Fibroblast of skin of back (primary cell): ENCODE measurements at regions not wholly inside any gene's neighbourhood (a gene's known extent, or its start where the extent isn't known, plus 50 kb on each side); places are given as distances from the start of the nearest gene placed in this dataset.
"Not testable (repeated sequence)": the region's sequence is repeated elsewhere in the genome, so short reads cannot be mapped to it uniquely, and the experiment has no call there.

Experiments
- DNase-seq: peaks from one replicate; pipeline ENCODE4 v3.0.0-alpha.2; 2013

- DNase-seq = no peak
Measured at GRCh38 chr6:22349051-22349450, 52.2 kb upstream of the PRL start.

GRCh38 chr6:22349528-22349927 lies 52.7 kb upstream of the PRL start:
- no peak for DNase-seq

DNA sequence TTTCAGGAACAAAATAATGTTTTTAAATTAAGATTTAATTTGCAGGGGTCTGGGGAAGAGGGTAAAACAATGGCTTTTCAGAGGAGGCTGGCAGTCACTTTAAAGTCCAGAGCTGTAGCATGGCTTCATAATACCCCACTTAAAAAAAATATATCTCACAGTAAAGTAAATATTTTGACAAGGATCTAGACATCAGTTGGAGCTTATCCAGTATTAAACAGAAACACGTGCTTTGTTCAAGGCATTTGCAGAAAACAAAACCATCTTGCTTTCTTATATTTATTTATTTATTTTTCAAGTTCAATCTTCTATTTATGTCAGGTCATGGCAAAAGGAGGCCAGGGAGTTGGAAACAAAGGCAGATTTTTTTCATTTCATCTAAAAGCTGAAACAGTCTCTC lies 53.3 kb upstream of the PRL start:
- peak; percentile 69 for DNase-seq

DNA sequence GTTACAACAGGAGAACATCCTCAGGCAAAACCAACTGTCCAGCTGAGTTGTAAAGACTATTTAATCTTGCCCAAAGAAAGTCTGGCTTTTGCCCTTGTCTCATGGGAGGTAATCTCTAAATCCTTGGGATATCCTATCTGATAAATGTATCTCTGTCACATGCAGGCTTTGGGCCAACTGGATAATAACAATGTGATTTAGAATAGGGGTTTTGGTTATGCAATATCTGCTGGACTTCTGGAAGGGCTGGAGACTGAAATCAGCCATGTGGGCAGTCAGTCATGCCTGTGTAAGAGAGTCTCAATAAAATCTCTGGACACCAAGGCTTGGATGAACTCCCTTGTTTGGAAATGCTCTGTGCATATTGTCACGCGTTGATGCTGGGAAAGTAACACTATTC lies 56.3 kb upstream of the PRL start:
- DNase-seq = no peak

DNA sequence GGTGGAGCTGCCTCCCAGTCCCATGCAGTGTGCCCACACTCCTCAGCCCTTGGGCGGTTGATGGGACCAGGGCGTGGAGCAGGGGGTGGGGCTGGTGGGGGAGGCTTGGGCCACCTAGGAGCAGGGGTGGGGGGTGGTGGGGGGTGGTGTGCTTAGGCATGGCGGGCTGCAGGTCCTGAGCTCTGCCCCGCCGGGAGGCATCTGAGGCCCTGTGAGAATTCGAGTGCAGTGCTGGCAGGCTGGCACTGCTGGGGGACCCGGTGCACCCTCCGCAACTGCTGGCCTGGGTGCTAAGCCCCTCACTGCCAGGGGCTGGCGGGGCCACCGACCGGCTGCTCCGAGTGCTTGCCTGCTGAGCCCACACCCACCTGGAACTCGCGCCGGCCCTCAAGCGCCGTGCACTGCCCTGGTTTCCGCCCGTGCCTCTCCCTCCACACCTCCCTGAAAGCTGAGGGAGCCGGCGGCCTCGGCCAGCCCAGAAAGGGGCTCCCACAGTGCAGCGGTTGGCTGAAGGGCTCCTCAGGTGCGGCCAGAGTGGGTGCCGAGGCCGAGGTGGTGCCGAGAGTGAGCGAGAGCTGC lies 59.6 kb upstream of the PRL start:
- DNase-seq = no peak

- DNase-seq = no peak
Measured at GRCh38 chr6:22357724-22358189, 60.9 kb upstream of the PRL start.

GRCh38 chr6:22361576-22361975 lies 64.7 kb upstream of the PRL start:
- DNase-seq = no peak

- no peak for DNase-seq
Measured at GRCh38 chr6:22362361-22362760, 65.5 kb upstream of the PRL start.

GRCh38 chr6:22363166-22363713 lies 66.4 kb upstream of the PRL start:
- no peak for DNase-seq

GRCh38 chr6:22363714-22364239 lies 66.9 kb upstream of the PRL start:
- peak; percentile 41 for DNase-seq

GRCh38 chr6:22364306-22364705 lies 67.5 kb upstream of the PRL start:
- peak; percentile 71 for DNase-seq

- no peak for DNase-seq
Measured at GRCh38 chr6:22366214-22366613, 69.4 kb upstream of the PRL start.

DNA sequence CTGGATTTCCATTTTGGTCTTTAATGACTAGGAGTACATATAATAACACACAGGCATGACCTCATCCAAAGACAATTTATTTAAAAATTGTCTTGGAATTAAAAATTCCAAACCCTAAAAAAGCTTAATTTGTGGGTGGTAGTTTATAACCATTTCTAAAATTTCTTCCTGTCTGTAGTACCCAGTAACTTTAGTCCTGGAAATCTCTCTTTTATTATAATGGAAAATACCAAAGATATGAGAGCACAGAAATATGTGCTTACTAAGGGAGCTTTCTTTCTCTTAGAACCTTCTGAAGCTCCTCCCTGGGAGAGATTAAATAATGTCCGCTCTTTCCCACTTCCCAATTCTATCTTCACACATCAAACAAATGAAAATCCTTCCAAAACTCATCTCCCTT lies 70.5 kb upstream of the PRL start:
- DNase-seq = peak; percentile 76

DNA sequence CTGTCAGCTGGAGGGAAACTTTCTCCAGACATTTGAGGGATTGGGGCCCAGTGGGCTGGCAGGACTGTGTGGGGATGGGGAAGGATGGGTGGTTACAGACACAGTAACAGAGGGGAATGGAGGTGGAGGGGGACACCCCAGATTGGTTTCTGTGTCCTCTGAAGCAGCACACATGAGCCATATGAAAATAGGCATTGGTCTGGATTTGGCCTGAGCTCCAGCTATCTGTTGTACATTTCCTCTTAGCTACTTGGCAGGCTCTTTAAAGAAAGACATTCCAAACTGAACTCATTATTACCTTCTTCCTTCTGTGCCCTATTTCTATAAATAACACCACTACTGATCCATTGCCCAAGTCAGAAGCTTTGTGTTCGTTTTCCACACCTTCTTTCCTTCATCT lies 72.0 kb upstream of the PRL start:
- DNase-seq = no peak

GRCh38 chr6:22372922-22373321 lies 76.1 kb upstream of the PRL start:
- no peak for DNase-seq

- not testable (repeated sequence) for DNase-seq
Measured at GRCh38 chr6:22374950-22375349, 78.1 kb upstream of the PRL start.

GRCh38 chr6:22376293-22376692 lies 79.5 kb upstream of the PRL start:
- not testable (repeated sequence) for DNase-seq

GRCh38 chr6:22378536-22378935 lies 81.7 kb upstream of the PRL start:
- DNase-seq = not testable (repeated sequence)

DNA sequence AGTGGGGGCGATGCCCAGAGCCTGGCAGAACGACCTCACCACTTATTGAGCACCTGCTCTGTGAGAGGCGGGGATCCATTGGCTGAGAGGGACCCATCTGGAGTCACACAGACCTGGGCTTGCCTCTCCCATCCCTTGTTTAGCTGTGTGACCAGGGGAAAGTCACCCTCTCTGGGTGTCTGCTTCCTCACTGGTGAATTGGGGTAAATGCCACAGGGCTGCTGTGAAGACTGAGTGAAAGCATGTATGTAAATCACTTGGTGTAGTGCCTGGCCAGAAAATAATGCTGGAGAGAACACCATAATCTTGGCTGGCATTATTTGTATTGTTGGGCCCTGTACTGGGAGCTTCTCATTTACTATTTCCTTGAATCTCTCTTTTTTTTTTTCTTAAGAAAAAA lies 83.4 kb upstream of the PRL start:
- no peak for DNase-seq

DNA sequence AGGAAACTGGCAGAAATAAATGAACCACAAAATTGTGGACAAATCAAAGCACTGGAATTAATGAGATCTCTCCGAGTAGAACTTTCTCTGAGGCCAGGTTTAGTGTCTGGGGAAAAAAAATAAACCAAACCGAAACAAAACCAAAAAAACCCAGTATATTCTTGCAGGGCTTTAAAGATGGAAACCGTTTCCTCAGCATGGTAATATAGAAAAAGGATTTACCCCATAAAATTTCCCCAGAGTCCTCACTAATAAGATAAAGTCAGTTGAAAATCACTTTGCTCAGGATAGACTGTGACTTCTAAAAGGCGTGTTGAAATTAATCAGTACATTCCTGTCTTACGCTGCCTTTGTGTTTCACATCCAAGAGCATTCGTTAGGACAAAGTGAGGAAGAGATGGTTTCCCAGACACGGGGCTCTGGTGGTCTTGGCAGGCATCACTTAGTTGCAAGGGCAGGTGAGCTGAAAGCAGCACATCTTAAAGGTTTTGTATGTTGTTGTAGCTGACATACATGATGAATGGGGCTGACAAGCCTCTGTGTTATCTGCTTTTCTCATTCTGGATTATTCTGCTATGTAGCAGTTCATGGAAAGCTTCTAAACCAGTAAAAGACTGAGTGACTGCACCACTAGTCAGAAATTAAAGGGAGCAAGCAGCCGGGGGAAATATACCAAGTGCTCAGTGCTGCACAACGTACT lies 85.2 kb upstream of the PRL start:
- DNase-seq = no peak

DNA sequence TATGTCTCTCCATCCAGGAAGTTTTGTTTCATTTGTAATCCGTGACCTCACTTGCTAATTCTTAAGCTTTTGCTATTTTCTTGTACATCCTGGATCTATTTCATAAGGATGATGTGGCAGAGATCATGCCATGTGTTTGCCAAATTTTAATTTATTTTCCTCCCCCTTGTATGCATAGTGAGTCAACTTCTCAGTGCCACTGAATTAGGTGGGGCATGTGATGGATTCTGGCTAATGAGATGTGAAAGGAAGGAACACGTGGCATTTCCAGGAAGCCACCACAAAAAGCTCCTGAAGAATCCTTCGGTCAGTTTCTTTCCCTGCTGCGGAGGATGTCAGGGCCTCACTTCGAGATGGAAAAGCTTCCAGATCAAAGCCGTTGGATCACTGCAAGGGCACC lies 86.2 kb upstream of the PRL start:
- no peak for DNase-seq

GRCh38 chr6:22392711-22393110 lies 95.9 kb upstream of the PRL start:
- peak; percentile 73 for DNase-seq

DNA sequence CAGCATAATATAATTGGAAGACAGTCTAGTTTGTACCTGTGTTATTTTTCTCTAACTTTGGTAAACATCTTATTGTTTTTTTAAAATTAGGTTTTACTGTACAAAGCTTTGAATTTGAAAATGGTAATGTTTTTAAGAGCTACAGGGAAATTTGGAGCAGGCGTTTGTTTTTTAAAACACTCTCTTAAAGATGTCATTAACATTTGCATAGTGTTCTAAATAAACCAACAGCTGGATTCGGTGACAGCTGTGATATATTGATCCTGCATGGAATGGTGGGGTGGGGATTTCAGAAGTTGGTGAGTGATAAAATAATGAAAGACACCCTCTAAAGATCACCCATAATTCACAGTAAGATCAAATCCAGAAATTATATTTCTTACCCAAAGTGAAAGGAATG lies 97.9 kb upstream of the PRL start:
- DNase-seq = no peak

GRCh38 chr6:22399693-22400092 lies 102.9 kb upstream of the PRL start:
- DNase-seq = peak; percentile 40
